NCI-H187 (cell line): ENCODE measurements at regions not wholly inside any gene's neighbourhood (a gene's known extent, or its start where the extent isn't known, plus 50 kb on each side); places are given as distances from the start of the nearest gene placed in this dataset.

ENCODE experiments used
- DNase-seq, 2 experiments: peaks; one replicate each; lab custom pipeline; 2025; lab: John Stamatoyannopoulos, UW

- no peak for DNase-seq
Observed at GRCh38 chr21:25139414-25139813, 467.9 kb downstream of the MRPL39 start.

DNA sequence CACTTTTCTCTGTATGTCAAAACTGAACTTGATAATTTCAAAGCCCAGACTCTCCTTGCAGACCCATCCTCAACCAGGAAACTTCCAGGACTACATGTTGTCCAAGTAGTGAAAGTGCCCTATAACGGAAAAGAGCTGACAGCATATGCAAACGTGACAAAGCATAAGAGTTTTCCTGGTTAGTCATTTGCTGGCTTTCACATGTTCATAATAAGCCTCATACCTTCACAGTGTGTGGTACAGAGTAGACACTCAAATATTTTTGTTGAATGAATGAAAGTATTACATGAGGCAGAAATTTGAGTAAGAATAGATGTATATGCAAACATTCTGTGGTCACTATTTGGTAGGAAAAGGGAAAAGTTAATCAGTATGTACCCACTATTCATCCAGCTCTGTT, 473.3 kb downstream of the MRPL39 start:
- no peak for DNase-seq

- no peak for DNase-seq
Observed at GRCh38 chr21:25127811-25128210, 479.5 kb downstream of the MRPL39 start.

GRCh38 chr21:25127007-25127406, 480.3 kb downstream of the MRPL39 start:
- DNase-seq = no peak

GRCh38 chr21:25126564-25126963, 480.7 kb downstream of the MRPL39 start:
- no peak for DNase-seq

GRCh38 chr21:25118648-25119047, 488.6 kb downstream of the MRPL39 start:
- DNase-seq = no peak

- no peak for DNase-seq
Observed at GRCh38 chr21:25115021-25115420, 492.3 kb downstream of the MRPL39 start.

GRCh38 chr21:25107708-25108107, 499.6 kb downstream of the MRPL39 start:
- no peak for DNase-seq

DNA sequence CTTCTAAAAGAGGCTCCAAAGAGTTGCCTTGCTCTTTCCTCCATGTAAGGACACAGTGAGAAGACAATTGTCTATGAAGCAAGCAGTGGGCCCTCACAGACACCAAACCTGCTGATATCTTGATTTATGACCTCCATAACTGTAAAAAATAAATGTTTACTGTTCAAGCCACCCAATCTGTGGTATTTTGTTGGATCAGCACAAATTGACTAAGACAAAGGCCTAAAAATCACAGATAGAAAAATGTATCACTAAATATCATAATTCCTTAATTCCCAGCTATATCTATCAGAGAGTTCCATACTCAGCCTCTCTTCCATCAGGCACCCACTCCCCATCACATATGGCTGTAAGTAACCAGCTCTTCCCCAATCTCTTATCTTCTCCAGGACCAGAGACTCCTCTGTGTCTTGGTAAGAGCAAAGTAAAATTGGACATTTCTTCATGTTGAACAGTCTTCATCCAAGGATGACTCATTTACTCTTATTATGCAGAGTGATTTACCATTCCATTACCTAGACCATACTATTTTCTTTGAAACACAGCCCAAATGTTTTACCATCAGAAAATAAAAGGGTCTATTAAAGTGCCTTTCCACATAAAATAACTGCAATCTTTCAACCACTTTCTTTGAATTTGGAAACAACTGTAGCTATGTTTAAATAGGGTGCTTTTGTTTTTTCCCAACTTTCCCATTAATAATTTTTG, 503.6 kb downstream of the MRPL39 start:
- no peak for DNase-seq

GRCh38 chr21:25097648-25098047, 509.6 kb downstream of the MRPL39 start:
- DNase-seq = no peak

DNA sequence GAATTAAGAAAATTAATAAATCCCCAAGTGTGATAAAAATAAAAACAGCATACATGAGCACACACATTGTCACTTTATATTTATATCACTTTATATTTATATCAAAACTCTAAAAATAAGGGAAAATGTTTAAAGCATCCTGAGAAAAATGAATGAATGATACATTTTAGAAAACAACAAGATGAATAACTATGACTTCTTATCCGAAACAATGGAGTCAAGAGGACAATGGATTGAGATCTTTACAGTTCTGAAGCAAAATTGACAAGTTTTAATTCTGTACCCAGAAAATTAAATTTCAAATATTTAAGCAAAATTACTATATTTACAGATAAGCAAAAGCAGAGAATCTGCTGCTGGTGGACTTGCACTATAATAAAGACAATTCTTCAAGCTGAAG, 512.6 kb downstream of the MRPL39 start:
- DNase-seq = no peak

DNA sequence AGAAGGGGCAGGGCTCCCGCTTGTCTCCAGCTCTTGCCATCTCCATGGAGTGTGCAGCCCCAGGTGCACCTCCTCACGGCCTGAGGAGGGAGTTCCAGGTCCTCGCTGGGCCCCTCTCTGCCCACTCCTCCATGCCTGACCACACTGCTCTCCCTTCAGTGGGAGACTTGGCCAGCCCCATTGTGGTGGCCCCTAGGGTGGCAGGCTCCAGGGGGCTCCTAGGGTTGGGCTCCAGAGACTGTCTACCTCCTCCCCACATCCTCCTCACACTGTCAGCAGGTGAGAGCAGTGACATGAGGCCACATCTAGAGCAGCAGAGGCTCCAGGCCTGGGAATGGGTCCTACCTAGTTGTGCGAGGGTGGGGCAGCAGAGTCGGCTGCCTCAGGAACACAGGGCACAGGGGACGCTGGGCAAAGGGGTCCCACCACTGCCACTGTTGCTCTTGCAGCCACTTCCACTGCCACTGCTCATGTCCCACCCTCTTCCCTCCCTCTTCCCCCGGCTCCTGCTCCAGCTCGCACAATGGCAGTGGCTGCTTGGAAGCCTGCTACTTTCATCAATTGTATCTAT, 514.8 kb downstream of the MRPL39 start:
- no peak for DNase-seq

- DNase-seq = no peak
Observed at GRCh38 chr21:25081096-25081495, 526.2 kb downstream of the MRPL39 start.

- DNase-seq = no peak
Observed at GRCh38 chr21:25080661-25081060, 526.6 kb downstream of the MRPL39 start.

DNA sequence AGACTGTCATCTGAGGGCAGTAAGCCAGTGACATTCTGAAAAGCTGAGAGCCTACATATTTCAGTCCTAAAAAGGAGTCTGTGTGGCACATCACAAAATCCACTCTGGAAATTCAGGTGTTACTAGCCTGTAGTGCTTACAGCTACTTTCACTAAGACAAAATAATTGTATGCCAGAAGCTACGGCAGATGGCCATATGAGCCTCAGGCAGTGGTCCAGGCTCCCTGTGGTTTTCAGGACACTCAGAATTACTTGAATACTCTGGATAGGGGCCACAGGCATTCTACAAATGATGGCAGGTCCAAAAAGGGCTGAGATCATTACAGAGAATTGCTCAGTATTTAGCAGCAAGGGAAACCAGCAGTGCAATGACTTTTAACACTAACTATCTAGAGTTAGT, 527.1 kb downstream of the MRPL39 start:
- DNase-seq = no peak

- DNase-seq = no peak
Observed at GRCh38 chr21:25079053-25079452, 528.2 kb downstream of the MRPL39 start.

DNA sequence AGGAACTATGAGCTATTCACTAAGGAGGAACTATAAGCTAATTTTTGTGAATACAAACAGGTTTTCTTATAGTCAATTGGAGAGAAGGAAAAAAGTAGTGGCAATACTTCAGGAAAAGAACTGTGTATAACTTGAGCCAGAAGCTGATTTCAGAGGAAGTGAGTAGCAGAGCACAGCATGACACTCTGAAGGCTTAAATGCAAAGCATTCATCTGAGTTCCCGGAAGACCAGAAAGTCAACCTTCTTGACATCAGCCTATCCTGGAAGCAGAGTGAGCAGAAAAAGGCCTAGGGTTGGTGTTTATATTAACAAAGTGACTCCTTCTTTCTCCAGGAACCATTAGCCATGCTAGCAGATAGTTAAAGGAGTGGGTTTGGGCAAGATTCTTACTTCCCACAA, 545.2 kb downstream of the MRPL39 start:
- no peak for DNase-seq

GRCh38 chr21:25054689-25055088, 552.6 kb downstream of the MRPL39 start:
- no peak for DNase-seq

DNA sequence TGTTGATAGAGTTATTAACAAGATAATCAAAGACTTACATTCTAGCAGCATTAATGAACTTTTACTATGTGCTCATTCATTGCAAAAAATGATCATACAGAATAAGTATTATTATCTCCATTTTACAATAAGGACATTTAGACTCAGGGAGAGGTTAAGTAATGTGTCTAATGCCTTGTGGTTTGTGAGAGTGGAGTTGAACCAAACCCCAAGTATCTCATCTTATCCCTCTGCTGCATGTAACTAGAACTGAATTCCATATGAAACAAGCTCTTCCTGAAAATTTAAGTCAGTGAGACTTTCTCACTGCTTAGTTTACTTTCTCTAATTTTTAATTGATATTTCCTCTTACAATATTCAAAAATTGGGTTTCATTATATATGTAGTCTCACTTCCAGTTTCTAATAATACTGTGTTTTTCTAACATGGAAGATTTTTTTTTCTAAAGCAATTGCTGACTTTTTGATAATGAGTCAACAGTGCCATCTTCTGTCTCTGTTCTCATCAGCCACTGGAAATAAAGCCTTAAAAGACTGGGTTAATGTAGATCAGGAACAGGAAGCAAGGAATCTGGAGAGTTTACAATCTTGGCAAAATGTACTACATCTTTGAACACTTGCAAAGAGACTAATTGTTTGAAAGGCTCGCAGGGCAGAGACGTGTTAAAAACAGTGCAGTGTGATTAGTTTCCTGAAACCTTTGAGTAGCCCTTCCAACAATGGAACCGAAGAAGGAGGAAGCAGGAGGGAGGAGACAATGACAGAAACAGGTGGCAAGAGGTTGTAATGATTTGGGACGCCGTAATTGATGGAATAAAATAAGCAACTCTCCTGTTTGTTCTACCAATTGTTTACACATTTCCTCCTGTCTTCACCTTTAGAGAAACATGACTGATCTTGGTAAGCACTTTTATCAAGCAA, 567.6 kb downstream of the MRPL39 start:
- DNase-seq = no peak

GRCh38 chr21:25036775-25037174, 570.5 kb downstream of the MRPL39 start:
- no peak for DNase-seq

GRCh38 chr21:25031750-25032149, 575.5 kb downstream of the MRPL39 start:
- no peak for DNase-seq

DNA sequence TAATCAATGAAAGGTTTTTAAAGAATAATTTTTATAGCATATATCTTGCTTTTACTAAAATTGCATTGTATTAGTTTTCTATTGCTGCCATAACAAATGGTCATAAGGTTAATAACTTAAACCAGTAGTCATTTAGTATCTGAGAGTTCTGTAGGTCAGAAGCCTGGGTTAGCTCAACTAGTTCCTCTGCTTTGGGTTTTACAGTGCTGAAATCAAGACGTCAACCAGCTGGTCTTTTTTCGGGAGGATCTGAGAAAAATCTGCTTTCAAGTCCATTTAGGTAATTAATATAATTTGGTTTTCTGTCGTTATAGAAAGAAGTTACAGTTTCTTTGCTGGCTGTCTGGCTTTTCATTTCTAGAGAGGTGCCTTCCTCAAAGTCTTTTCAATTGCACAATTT, 577.7 kb downstream of the MRPL39 start:
- DNase-seq = no peak

GRCh38 chr21:25025596-25025995, 581.7 kb downstream of the MRPL39 start:
- DNase-seq = no peak
